BLaER1 (cell line): ENCODE measurements at regions not wholly inside any gene's neighbourhood (a gene's known extent, or its start where the extent isn't known, plus 50 kb on each side); places are given as distances from the start of the nearest gene placed in this dataset.

Source experiments
- H3K27ac ChIP-seq: shearing (Covaris generic); formaldehyde crosslinking; 2 replicates; pipeline ENCODE4 v1.8.1; 2022
- H3K27me3 ChIP-seq: shearing (Covaris generic); formaldehyde crosslinking; 2 replicates; pipeline ENCODE4 v1.8.1; 2022
- H3K36me3 ChIP-seq: shearing (Covaris generic); formaldehyde crosslinking; 2 replicates; pipeline ENCODE4 v1.8.1; 2022
- H3K4me1 ChIP-seq: shearing (Covaris generic); formaldehyde crosslinking; 2 replicates; pipeline ENCODE4 v1.8.1; 2022
- H3K4me2 ChIP-seq: shearing (Covaris generic); formaldehyde crosslinking; 2 replicates; pipeline ENCODE4 v1.8.1; 2022
- H3K4me3 ChIP-seq: shearing (Covaris generic); formaldehyde crosslinking; 2 replicates; pipeline ENCODE4 v1.8.1; 2022
- H3K9ac ChIP-seq: shearing (Covaris generic); formaldehyde crosslinking; 2 replicates; pipeline ENCODE4 v1.8.1; 2022
- H3K9me3 ChIP-seq: shearing (Covaris generic); formaldehyde crosslinking; 2 replicates; pipeline ENCODE4 v1.8.1; 2022
- H4K20me1 ChIP-seq: shearing (Covaris generic); formaldehyde crosslinking; 2 replicates; pipeline ENCODE4 v1.8.1; 2022
- Cebpa-rat ChIP-seq: shearing (Covaris generic); IDR thresholded peaks from 2 replicates; pipeline ENCODE4 v1.8.1; 2022

GRCh38 chrX:143206966-143207365 is 181.2 kb downstream of the SPANXN4 start:
- Histone ChIP-seq H3K4me3 (no peak overlapping the region), H3K4me1 (no peaks in the 10 kb centered on the region), H3K27ac (no peak overlapping the region), H3K9ac (no peak overlapping the region), H3K36me3 (no peaks in the 10 kb centered on the region), H4K20me1 (no peaks in the 10 kb centered on the region), H3K27me3 (peaks cover 30% of the 10 kb centered on the region), H3K4me2 (no peak overlapping the region), H3K9me3 (no peaks in the 10 kb centered on the region)
- no peak for TF ChIP-seq Cebpa-rat

- Histone ChIP-seq H3K27ac (no peak overlapping the region), H3K4me3 (no peak overlapping the region), H4K20me1 (no peaks in the 10 kb centered on the region), H3K27me3 (peaks cover 77% of the 10 kb centered on the region), H3K4me2 (no peak overlapping the region), H3K36me3 (no peaks in the 10 kb centered on the region), H3K9ac (no peak overlapping the region), H3K4me1 (no peaks in the 10 kb centered on the region), H3K9me3 (no peaks in the 10 kb centered on the region)
- TF ChIP-seq Cebpa-rat: no peak
Measured at GRCh38 chrX:143171703-143172102, 146.0 kb downstream of the SPANXN4 start.

DNA sequence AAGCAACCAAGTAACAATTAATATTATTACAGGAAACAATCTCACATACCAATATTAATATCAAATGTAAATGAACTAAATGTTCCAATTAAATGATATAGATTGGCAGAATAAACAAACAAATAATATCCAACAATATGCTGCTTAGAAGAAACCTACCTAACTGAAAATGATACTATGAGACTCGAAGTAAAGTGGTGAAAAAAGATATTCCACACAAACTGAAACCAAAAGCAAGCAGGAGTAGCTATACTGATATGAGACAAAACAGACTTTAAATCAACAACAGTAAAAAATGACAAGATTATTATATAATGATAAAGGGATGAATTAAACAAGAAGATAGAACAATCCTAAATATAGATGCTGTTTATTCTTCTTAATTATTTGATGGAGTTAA is 140.1 kb downstream of the SPANXN4 start:
- H3K4me2 ChIP-seq: no peak overlapping the region
- H3K36me3 ChIP-seq: no peaks in the 10 kb centered on the region
- H3K9ac ChIP-seq: no peak overlapping the region
- H3K4me3 ChIP-seq: no peak overlapping the region
- TF ChIP-seq Cebpa-rat: no peak
- no peak overlapping the region for H3K27ac ChIP-seq
- H4K20me1 ChIP-seq: no peaks in the 10 kb centered on the region
- no peaks in the 10 kb centered on the region for H3K4me1 ChIP-seq
- H3K9me3 ChIP-seq: no peaks in the 10 kb centered on the region
- H3K27me3 ChIP-seq: peaks cover 85% of the 10 kb centered on the region

DNA sequence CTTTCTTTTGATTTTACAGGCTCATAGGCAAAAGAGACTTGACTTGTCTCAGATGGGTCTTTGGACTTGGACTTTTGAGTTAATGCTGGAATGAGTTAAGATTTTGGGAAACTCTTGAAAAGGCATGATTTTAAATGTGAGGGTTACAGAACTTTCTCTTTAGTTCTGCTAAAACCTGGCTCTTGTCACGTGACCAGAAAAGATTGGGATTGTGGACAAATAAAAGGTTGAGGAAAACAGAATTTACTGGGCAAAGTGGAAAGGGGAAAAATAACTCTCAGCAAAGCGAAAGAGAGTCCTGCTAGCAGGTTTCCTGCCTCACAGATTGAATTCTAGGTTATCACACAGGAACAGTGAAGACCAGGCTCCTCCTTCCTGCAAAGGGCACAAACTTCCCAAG is 114.0 kb downstream of the SPANXN4 start:
- Histone ChIP-seq H3K9me3 (peaks cover 30% of the 10 kb centered on the region), H3K4me1 (no peaks in the 10 kb centered on the region), H3K27me3 (peaks cover 55% of the 10 kb centered on the region), H3K4me2 (no peak overlapping the region), H4K20me1 (no peaks in the 10 kb centered on the region), H3K9ac (no peak overlapping the region), H3K4me3 (no peak overlapping the region), H3K36me3 (no peaks in the 10 kb centered on the region), H3K27ac (no peak overlapping the region)
- no peak for TF ChIP-seq Cebpa-rat

- Histone ChIP-seq H4K20me1 (no peaks in the 10 kb centered on the region), H3K27me3 (peaks cover 68% of the 10 kb centered on the region), H3K27ac (no peak overlapping the region), H3K4me1 (no peaks in the 10 kb centered on the region), H3K9ac (no peak overlapping the region), H3K4me2 (no peak overlapping the region), H3K4me3 (no peak overlapping the region), H3K36me3 (no peaks in the 10 kb centered on the region), H3K9me3 (no peaks in the 10 kb centered on the region)
- no peak for TF ChIP-seq Cebpa-rat
Measured at GRCh38 chrX:143121477-143121876, 95.7 kb downstream of the SPANXN4 start.

GRCh38 chrX:143115466-143115865 is 89.7 kb downstream of the SPANXN4 start:
- Histone ChIP-seq H3K4me2 (no peak overlapping the region), H3K36me3 (no peaks in the 10 kb centered on the region), H4K20me1 (no peaks in the 10 kb centered on the region), H3K9me3 (no peaks in the 10 kb centered on the region), H3K4me1 (no peaks in the 10 kb centered on the region), H3K27ac (no peak overlapping the region), H3K9ac (no peak overlapping the region), H3K27me3 (peaks cover 65% of the 10 kb centered on the region), H3K4me3 (no peak overlapping the region)
- TF ChIP-seq Cebpa-rat: no peak

- Histone ChIP-seq H3K4me3 (no peak overlapping the region), H3K9me3 (no peaks in the 10 kb centered on the region), H3K27ac (no peak overlapping the region), H3K4me2 (no peak overlapping the region), H3K9ac (no peak overlapping the region), H3K36me3 (no peaks in the 10 kb centered on the region), H3K4me1 (no peaks in the 10 kb centered on the region), H4K20me1 (no peaks in the 10 kb centered on the region), H3K27me3 (peaks cover 84% of the 10 kb centered on the region)
- no peak for TF ChIP-seq Cebpa-rat
Measured at GRCh38 chrX:143095816-143096215, 70.1 kb downstream of the SPANXN4 start.

- Histone ChIP-seq H3K4me3 (no peak overlapping the region), H3K4me2 (no peak overlapping the region), H3K27ac (no peak overlapping the region), H3K9me3 (no peaks in the 10 kb centered on the region), H3K36me3 (no peaks in the 10 kb centered on the region), H3K27me3 (peaks cover 86% of the 10 kb centered on the region), H4K20me1 (no peaks in the 10 kb centered on the region), H3K9ac (no peak overlapping the region), H3K4me1 (no peaks in the 10 kb centered on the region)
- no peak for TF ChIP-seq Cebpa-rat
Measured at GRCh38 chrX:143095321-143095720, 69.6 kb downstream of the SPANXN4 start.

DNA sequence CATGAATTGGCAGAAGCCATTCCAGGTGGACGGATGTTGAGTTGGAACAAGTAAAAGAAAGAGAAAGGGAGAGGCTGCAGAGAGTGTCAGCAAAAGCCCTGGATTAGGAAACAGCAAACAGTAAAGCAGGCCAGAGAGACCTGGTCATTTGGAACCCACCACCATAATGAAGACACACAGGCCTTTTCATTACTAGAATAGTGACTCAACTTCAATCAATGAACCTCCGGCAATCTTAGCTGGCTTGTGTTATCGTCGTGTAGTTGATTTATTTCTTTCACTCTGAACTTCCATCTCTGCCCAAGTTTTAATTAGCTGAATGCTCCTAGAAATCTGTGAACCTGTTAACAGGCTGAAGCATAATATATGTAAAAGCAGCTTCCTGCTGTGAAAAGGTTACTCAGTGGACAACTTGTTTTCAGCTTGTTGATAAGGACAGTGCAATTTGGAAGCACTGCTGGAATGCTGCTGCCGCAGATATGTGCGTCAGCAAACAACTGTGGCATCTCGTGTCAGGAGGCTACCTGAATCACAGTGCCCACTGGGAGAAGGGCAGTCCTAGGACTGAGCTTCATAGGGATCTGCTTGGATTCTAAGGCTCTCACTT is 68.8 kb downstream of the SPANXN4 start:
- H3K4me2 ChIP-seq: no peak overlapping the region
- no peak overlapping the region for H3K27ac ChIP-seq
- H3K36me3 ChIP-seq: no peaks in the 10 kb centered on the region
- H3K4me3 ChIP-seq: no peak overlapping the region
- no peak overlapping the region for H3K9ac ChIP-seq
- no peaks in the 10 kb centered on the region for H4K20me1 ChIP-seq
- TF ChIP-seq Cebpa-rat: no peak
- H3K27me3 ChIP-seq: peaks cover 92% of the 10 kb centered on the region
- no peaks in the 10 kb centered on the region for H3K4me1 ChIP-seq
- H3K9me3 ChIP-seq: no peaks in the 10 kb centered on the region
